Skin epidermis (tissue), 12 donors: ENCODE measurements at regions not wholly inside any gene's neighbourhood (a gene's known extent, or its start where the extent isn't known, plus 50 kb on each side); places are given as distances from the start of the nearest gene placed in this dataset.

ENCODE experiments used
- H3K27ac ChIP-seq, 21 experiments: fragments of 200-600 bp; sonication (generic) in 11 of 21; one replicate each; pipeline ENCODE4 v1.5.0; 2020; ENCODE audit warnings: mild to moderate bottlenecking in 3 of 21, inconsistent platforms in 2 of 21, moderate library complexity in 2 of 21
- H3K4me3 ChIP-seq, 7 experiments: fragments of 200-600 bp; sonication (generic) in 2 of 7; one replicate each; pipeline ENCODE4 v1.5.0; 2020; ENCODE audit warnings: inconsistent platforms in 2 of 7, mild to moderate bottlenecking in 2 of 7, moderate library complexity in 1 of 7

DNA sequence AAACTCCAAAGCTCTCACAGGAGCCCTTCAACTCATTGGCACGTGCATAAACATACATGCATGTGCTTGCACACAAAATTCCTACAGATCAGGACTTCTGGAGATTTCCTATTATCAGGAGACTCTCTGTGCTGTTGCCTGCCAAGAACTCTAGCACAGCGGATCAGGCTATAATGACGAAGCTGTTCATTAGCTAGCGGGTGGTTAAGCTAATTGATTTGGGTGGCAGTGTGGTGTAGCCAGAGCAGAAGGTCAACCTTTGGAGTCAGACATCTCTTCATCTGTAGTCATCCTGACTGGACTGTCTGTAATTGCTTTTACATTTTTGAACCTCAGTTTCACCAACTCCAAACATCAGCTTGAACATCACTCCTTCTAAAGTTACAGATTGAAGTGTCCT, 69.0 kb downstream of the KIF2B start:
- no peak overlapping the region for H3K27ac ChIP-seq
- no peak overlapping the region for H3K4me3 ChIP-seq

DNA sequence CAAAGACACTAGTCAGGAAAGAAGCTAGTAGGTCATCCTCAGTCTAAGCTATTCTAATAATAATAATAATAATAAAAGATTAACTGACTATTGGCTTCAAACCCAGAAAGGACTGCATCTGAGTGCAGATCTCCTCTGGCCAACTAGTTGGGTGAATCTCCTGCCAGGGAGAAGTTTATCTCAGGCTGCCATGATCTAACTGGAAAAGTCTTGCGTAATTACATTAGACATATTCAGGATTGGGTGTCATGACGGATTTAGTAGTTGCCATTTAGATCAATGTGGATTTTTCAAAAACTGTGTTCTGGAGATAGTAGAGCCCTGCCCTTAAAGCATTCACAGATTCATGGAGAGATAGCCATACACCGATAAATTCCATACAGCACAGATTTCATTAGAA, 69.5 kb downstream of the KIF2B start:
- Histone ChIP-seq H3K4me3 (no peak overlapping the region), H3K27ac (no peak overlapping the region)

GRCh38 chr17:53894591-53894990, 71.9 kb downstream of the KIF2B start:
- no peak overlapping the region for H3K4me3 ChIP-seq

GRCh38 chr17:53896047-53896446, 73.3 kb downstream of the KIF2B start:
- Histone ChIP-seq H3K27ac (no peak overlapping the region), H3K4me3 (no peak overlapping the region)

More at GRCh38 chr17:53894591-53894990, 71.9 kb downstream of the KIF2B start:
- no peak overlapping the region for H3K27ac ChIP-seq

DNA sequence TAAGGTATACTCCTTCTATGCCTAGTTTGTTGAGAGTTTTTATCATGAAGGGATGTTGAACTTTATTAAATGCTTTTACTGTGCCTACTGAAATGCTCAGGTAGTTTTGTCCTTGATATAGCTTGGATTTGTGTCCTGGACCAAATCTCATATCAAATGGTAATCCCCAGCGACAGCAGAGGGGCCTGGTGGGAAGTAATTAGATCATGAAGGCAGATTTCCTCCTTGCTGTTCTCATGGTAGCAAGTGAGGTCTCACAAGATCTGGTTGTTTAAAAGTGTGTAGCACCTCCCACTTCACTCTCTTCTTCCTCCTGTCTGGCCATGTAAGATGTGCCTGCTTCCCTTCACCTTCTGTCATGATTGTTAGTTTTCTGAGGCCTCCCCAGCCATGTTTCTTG, 78.2 kb downstream of the KIF2B start:
- H3K27ac ChIP-seq: no peak overlapping the region
- H3K4me3 ChIP-seq: no peak overlapping the region

DNA sequence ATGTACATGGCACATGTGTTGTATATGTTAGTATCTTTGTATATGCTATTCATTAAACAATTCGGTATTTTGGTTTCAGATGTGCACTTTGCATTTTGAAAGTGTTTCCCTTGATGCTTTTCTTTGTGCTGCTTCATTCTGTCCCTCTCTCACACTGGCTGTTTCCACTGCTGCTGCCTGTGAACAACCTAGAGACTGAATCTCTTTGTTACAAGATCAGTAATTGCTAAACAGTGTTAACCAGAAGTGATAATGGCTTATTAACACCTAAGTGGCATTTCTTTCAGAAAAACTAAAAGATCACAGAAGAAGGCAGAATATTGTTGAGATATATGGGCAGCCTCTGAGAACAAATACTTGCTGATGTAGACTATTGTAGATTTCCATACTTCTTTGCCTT, 84.7 kb downstream of the KIF2B start:
- H3K27ac ChIP-seq: no peak overlapping the region
- H3K4me3 ChIP-seq: no peak overlapping the region

- Histone ChIP-seq H3K4me3 (no peak overlapping the region), H3K27ac (no peak overlapping the region)
These were observed 87.1 kb downstream of the KIF2B start for GRCh38 chr17:53909802-53910201.

DNA sequence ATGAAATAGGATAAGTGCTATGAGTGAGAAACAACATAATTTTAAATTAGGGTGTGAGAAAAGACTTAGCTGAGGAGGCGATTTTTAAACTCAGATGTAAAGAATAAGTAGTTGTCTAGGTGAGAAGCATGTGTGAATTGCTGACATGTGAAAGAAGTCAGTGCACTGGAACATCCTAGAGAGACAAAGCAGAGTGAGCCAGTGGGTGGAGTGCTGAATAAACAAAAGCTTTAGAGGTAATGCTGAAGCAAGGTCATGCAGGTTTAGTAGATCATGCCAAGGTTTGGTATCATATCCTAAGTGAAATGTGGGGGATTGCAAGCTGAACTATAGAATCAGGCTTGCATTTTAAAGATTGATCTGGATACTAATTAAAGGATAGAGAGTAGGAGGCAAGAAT, 89.4 kb downstream of the KIF2B start:
- Histone ChIP-seq H3K27ac (no peak overlapping the region), H3K4me3 (no peak overlapping the region)

DNA sequence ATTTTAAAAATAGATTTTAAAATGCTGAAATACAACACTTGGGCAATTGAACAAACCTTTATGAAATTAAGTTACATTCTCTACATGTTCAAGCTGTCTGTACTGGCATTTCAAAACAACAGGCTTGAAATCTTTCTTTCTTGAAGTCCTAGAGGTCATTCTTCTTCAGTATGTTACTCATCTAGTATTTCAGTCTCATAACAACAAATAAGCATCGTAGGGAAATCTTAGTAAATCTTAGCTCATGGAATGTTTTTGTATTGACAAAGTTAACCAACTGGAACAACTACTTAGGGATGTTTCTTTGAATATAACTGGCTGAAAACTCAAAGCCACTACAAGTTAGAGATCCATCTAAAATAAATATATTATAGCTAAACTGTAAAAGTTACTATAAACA, 96.6 kb downstream of the KIF2B start:
- no peak overlapping the region for H3K27ac ChIP-seq

GRCh38 chr17:53924530-53925455, 102.1 kb downstream of the KIF2B start:
- Histone ChIP-seq H3K4me3 (no peak overlapping the region), H3K27ac (no peak overlapping the region)

More for the DNA sequence above, 96.6 kb downstream of the KIF2B start:
- H3K4me3 ChIP-seq: no peak overlapping the region

DNA sequence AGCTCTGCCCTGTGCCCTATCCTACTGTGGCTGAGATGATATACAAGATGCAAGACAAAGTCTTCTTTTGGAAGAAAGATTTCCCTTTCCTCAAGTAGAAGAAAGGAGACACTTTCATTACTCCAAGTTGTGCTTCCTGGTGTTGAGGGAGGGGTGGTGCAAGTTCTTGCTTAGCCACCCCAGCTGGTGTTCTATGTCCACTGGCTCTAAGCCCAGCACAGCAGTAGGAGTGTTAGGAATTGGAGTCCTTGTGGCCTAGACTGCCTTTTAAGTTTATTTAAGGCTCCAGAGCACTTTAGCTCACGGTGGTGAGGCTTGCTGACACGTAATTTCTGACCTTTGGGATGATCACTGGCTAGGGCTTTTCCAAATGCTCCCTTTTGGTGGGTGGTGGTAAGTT, 109.7 kb downstream of the KIF2B start:
- Histone ChIP-seq H3K27ac (no peak overlapping the region), H3K4me3 (no peak overlapping the region)

DNA sequence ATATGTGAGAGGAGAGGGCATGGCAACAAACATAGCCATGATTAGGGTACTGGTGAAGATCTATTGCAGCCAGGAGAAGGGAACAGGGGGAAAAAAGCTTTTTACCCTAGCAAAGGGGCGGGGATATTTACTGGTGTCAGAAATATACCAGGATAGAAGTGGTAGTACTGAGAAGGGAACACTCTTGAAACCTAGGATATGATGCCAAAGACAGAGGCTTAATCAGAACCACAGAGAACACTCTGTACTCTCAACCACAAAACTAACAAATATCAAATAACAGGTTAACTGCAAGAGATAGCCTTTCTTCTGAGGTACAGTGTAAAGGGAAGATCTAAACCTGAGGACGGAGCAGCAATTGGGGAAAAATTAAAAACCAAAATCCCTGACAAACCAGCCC, 112.2 kb downstream of the KIF2B start:
- no peak overlapping the region for H3K4me3 ChIP-seq
- no peak overlapping the region for H3K27ac ChIP-seq

GRCh38 chr17:53941231-53941630, 118.5 kb downstream of the KIF2B start:
- Histone ChIP-seq H3K27ac (no peak overlapping the region), H3K4me3 (no peak overlapping the region)

GRCh38 chr17:53942436-53942835, 119.7 kb downstream of the KIF2B start:
- H3K4me3 ChIP-seq: no peak overlapping the region
- no peak overlapping the region for H3K27ac ChIP-seq

DNA sequence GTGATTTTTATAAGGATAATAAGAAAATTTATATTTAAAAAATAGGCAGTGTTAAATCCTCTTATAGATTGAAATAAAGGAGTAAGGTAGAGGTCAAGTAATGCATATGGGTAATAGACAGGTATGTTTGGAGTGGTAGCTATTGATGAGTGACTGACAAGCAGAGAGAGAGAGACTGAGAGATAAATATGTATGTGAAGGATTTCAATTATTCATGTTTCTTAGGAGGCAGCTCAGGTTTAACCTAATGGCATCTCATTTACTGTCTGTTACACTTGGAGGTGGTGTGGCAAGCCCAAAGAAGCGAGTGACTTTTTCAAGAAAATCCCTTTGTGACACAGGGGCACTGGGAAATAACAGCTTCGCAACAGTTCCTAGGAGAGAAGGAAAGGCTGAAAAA, 120.2 kb downstream of the KIF2B start:
- H3K4me3 ChIP-seq: no peak overlapping the region
- no peak overlapping the region for H3K27ac ChIP-seq

- H3K4me3 ChIP-seq: no peak overlapping the region
- H3K27ac ChIP-seq: no peak overlapping the region
These were observed 125.6 kb downstream of the KIF2B start for GRCh38 chr17:53948323-53948722.

- no peak overlapping the region for H3K4me3 ChIP-seq
- no peak overlapping the region for H3K27ac ChIP-seq
These were observed 126.9 kb downstream of the KIF2B start for GRCh38 chr17:53949473-53950090.

GRCh38 chr17:53950207-53950857, 127.6 kb downstream of the KIF2B start:
- H3K27ac ChIP-seq: no peak overlapping the region
- no peak overlapping the region for H3K4me3 ChIP-seq

GRCh38 chr17:53950858-53951250, 128.1 kb downstream of the KIF2B start:
- H3K27ac ChIP-seq: no peak overlapping the region

DNA sequence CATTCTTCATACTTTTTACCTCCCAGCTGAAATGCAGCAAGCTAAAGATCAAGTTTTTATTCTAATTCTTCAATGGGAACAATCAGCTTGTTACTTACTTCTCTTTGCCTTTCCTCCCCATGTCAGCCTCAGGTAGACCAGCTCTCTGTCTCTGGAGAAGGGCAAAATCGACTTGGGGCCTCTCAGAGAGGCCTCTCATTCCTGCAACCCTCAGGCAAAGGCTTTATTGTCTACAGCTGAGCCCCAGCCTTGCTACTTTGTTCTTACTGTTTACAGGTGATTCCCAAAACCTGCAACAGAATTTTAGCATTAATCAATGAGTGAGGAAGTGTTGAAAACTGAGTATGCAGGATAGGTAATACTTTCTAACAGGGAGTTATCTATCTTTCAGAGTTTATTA, 148.6 kb downstream of the KIF2B start:
- Histone ChIP-seq H3K4me3 (no peak overlapping the region), H3K27ac (no peak overlapping the region)

More at GRCh38 chr17:53950858-53951250, 128.1 kb downstream of the KIF2B start:
- no peak overlapping the region for H3K4me3 ChIP-seq

DNA sequence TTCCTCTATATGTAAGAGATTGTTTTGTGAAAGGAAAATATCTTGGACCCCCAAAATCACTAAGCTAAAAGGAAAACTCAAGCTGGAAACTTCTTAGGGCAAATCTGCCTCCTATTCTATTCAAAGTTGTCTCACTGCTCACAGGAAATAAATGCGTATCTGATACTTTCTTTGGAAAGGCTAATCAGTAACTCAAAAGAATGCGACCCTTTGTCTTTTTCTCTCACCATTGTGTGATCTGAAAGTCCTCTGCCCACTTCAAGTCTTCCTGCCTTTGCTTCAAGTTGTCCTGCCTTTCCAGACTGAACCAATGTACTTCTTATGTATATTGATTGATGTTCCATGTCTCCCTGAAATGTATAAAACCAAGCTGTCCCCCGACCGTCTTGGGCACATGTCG, 157.3 kb downstream of the KIF2B start:
- Histone ChIP-seq H3K27ac (no peak overlapping the region), H3K4me3 (no peak overlapping the region)
